A673 (cell line): ENCODE measurements at regions not wholly inside any gene's neighbourhood (a gene's known extent, or its start where the extent isn't known, plus 50 kb on each side); places are given as distances from the start of the nearest gene placed in this dataset.

ENCODE experiments used
- BruUV-seq: library from RNA; stranded (reverse); fragments of 400-500 nt; replicated peaks from 2 replicates; lab custom pipeline; 2021; lab: Mats Ljungman, UMichigan
- CTCF ChIA-PET: fragments of 300-600 bp; sonication (Branson Sonifier 250); formaldehyde crosslinking; loops from one replicate; lab custom pipeline; 2022; ENCODE audit warnings: antibody characterized with exemption; lab: Charles Lee
- POLR2A ChIA-PET: fragments of 300-600 bp; sonication (Branson Sonifier 250); formaldehyde crosslinking; loops from one replicate; lab custom pipeline; 2022; ENCODE audit warnings: antibody characterized with exemption; ENCODE audit not compliant: low non-redundant PET; lab: Charles Lee
- DNase-seq: peaks from one replicate; pipeline ENCODE4 v3.0.0-alpha.2; 2015; ENCODE audit warnings: low spot score
- H3K27ac ChIP-seq: fragments of 200-600 bp; sonication (generic); 2 replicates; pipeline ENCODE4 v1.5.1; 2016; ENCODE audit warnings: mixed run types, low read depth, mild to moderate bottlenecking, mixed read lengths, antibody characterized with exemption, low read length; ENCODE audit not compliant: poor library complexity, severe bottlenecking
- H3K27me3 ChIP-seq: fragments of 200-600 bp; sonication (generic); replicated peaks from 2 replicates; pipeline ENCODE4 v1.6.1; 2017; ENCODE audit warnings: mixed run types, low read depth, mild to moderate bottlenecking, mixed read lengths, antibody characterized with exemption, low read length; ENCODE audit not compliant: insufficient read depth, poor library complexity
- H3K36me3 ChIP-seq: fragments of 200-600 bp; sonication (generic); 2 replicates; pipeline ENCODE4 v1.6.1; 2016; ENCODE audit warnings: mixed run types, mild to moderate bottlenecking, mixed read lengths, antibody characterized with exemption, low read length; ENCODE audit not compliant: insufficient read depth, poor library complexity, severe bottlenecking
- H3K4me1 ChIP-seq: fragments of 200-600 bp; sonication (generic); 2 replicates; pipeline ENCODE4 v1.6.1; 2017; ENCODE audit warnings: mixed run types, mild to moderate bottlenecking, mixed read lengths, antibody characterized with exemption, low read length; ENCODE audit not compliant: insufficient read depth, poor library complexity, severe bottlenecking
- H3K4me3 ChIP-seq: fragments of 200-600 bp; sonication (generic); 2 replicates; pipeline ENCODE4 v1.5.1; 2016; ENCODE audit warnings: low read depth, mixed run types, mild to moderate bottlenecking, mixed read lengths, low read length; ENCODE audit not compliant: poor library complexity, severe bottlenecking
- H3K9me3 ChIP-seq: fragments of 200-600 bp; sonication (generic); 2 replicates; pipeline ENCODE4 v1.6.1; 2016; ENCODE audit warnings: mixed run types, low read depth, mild to moderate bottlenecking, mixed read lengths, antibody characterized with exemption, low read length; ENCODE audit not compliant: poor library complexity, severe bottlenecking
- EZH2 ChIP-seq: fragments of 200-600 bp; sonication (generic); IDR thresholded peaks from 2 replicates; pipeline ENCODE4 v1.6.1; 2017; ENCODE audit warnings: borderline replicate concordance, low read depth, mild to moderate bottlenecking, mixed read lengths, antibody characterized with exemption, low read length; ENCODE audit not compliant: poor library complexity, severe bottlenecking
- intact Hi-C: fragments of 100-400 bp; cut with micrococcal nuclease; formaldehyde crosslinking; loops from one replicate; pipeline ENCODE4 v1.10.0; 2022; ENCODE audit not compliant: unreplicated experiment
- TF ChIP-seq, protein P1 (sequence below): fragments of 300-800, 200-600 bp; sonication (generic); conservative IDR thresholded peaks from 2 replicates; pipeline ENCODE4 v1.5.1; 2017; ENCODE audit warnings: low read depth, mild to moderate bottlenecking, antibody characterized with exemption, low read length, moderate library complexity, mixed read lengths

DNA sequence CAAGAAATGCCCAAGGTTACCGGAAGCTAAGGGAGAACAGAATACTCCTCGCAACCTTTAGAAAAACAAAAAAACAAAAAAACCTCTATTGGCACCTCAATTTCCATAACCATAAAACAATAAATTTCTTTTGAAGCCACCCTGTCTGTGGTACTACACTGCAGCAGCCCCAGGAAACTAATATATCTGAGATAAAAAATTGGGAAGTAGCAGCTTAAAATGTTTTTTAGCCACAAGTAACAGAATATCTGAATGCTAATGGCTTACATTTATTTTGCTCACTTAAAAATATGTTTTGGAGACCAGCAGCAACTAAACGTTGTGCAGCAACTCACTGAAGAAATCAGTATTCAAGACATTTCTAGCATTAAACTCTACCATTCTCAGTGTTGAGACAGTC lies 969.6 kb downstream of the DNAH5 start:
- no peak overlapping the region for H3K4me3 ChIP-seq
- BruUV-seq = no TSS peak
- POLR2A ChIA-PET = no interaction called here
- no peak overlapping the region for H3K27ac ChIP-seq
- no peaks in the 10 kb centered on the region for H3K27me3 ChIP-seq
- no peak for DNase-seq
- intact Hi-C loops = no loop called here
- TF ChIP-seq, protein P1, sequence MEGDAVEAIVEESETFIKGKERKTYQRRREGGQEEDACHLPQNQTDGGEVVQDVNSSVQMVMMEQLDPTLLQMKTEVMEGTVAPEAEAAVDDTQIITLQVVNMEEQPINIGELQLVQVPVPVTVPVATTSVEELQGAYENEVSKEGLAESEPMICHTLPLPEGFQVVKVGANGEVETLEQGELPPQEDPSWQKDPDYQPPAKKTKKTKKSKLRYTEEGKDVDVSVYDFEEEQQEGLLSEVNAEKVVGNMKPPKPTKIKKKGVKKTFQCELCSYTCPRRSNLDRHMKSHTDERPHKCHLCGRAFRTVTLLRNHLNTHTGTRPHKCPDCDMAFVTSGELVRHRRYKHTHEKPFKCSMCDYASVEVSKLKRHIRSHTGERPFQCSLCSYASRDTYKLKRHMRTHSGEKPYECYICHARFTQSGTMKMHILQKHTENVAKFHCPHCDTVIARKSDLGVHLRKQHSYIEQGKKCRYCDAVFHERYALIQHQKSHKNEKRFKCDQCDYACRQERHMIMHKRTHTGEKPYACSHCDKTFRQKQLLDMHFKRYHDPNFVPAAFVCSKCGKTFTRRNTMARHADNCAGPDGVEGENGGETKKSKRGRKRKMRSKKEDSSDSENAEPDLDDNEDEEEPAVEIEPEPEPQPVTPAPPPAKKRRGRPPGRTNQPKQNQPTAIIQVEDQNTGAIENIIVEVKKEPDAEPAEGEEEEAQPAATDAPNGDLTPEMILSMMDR = no peak
- no peak for TF ChIP-seq EZH2
- no peaks in the 10 kb centered on the region for H3K4me1 ChIP-seq
- CTCF ChIA-PET = no interaction called here
- peaks cover 10% of the 10 kb centered on the region for H3K9me3 ChIP-seq
- no peaks in the 10 kb centered on the region for H3K36me3 ChIP-seq

DNA sequence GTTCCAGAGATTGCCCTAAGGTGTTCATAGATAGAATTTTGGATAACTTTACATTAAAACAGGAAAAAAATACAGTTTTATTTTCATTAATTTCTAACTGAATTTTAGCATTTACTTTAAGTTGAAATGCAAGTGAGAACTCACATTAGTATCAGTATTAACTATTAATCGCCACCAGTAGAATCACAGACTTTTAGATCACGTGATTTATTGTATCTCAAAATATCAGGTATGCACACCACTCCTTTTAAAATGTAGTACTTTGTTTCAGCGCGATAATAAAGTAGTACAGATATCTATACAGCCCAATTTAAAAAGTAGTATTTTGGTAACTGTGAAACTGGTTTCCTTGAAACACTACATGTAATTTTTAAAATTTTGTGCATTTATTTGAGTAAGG lies 978.7 kb downstream of the DNAH5 start:
- no peak for DNase-seq
- ChIA-PET POLR2A (no interaction called here), CTCF (no interaction called here)
- H3K4me1 ChIP-seq = no peaks in the 10 kb centered on the region
- peaks cover 44% of the 10 kb centered on the region for H3K9me3 ChIP-seq
- intact Hi-C loops = no loop called here
- no peak overlapping the region for H3K4me3 ChIP-seq
- H3K27ac ChIP-seq = no peak overlapping the region
- no peaks in the 10 kb centered on the region for H3K27me3 ChIP-seq
- TF ChIP-seq, protein P1 = no peak
- TF ChIP-seq EZH2 = no peak
- H3K36me3 ChIP-seq = no peaks in the 10 kb centered on the region
- BruUV-seq = no TSS peak

DNA sequence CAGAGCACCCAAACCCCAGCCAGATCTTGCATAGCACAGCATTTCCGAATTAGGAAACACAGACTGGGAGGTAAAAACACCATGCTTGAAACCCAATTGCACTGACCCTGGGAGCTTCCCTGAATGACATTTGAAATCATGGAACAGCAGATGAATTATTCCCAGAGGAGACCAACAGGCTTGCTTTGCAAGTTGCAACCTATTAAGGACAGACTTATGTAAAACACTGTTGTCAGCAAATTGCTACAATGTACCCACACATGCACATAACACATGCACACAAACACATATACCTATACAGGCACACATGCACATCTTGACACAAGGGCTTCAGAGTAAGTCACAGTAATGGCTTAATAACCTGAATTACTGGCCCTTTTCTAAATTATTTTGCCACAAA lies 984.8 kb downstream of the DNAH5 start:
- no peaks in the 10 kb centered on the region for H3K4me1 ChIP-seq
- ChIA-PET POLR2A (no interaction called here), CTCF (no interaction called here)
- H3K27ac ChIP-seq = no peak overlapping the region
- no peak overlapping the region for H3K4me3 ChIP-seq
- intact Hi-C loops = no loop called here
- H3K36me3 ChIP-seq = no peaks in the 10 kb centered on the region
- no peak for TF ChIP-seq EZH2
- TF ChIP-seq, protein P1 = no peak
- peaks cover 32% of the 10 kb centered on the region for H3K9me3 ChIP-seq
- no TSS peak for BruUV-seq
- no peaks in the 10 kb centered on the region for H3K27me3 ChIP-seq
- DNase-seq = no peak
